Prostate gland (tissue), 2 donors: ENCODE measurements at regions not wholly inside any gene's neighbourhood (a gene's known extent, or its start where the extent isn't known, plus 50 kb on each side); places are given as distances from the start of the nearest gene placed in this dataset.

Source experiments
- POLR2A ChIP-seq: fragments of 450-650 bp; IDR thresholded peaks from one replicate; pipeline ENCODE4 v1.6.1; 2016; ENCODE audit warnings: antibody characterized with exemption, mild to moderate bottlenecking
- TF ChIP-seq, protein P1 (sequence below), 4 experiments: fragments of 200-600 bp in 2 of 4; fragments of 450-650 bp in 2 of 4; sonication (generic) in 2 of 4; IDR thresholded peaks; 1 replicate in 3 of 4; 2 replicates in 1 of 4; pipeline ENCODE4 v1.5.1; 2016 to 2019; ENCODE audit warnings: antibody characterized with exemption in 4 of 4, mild to moderate bottlenecking in 2 of 4, moderate library complexity in 2 of 4

- TF ChIP-seq, protein P1, sequence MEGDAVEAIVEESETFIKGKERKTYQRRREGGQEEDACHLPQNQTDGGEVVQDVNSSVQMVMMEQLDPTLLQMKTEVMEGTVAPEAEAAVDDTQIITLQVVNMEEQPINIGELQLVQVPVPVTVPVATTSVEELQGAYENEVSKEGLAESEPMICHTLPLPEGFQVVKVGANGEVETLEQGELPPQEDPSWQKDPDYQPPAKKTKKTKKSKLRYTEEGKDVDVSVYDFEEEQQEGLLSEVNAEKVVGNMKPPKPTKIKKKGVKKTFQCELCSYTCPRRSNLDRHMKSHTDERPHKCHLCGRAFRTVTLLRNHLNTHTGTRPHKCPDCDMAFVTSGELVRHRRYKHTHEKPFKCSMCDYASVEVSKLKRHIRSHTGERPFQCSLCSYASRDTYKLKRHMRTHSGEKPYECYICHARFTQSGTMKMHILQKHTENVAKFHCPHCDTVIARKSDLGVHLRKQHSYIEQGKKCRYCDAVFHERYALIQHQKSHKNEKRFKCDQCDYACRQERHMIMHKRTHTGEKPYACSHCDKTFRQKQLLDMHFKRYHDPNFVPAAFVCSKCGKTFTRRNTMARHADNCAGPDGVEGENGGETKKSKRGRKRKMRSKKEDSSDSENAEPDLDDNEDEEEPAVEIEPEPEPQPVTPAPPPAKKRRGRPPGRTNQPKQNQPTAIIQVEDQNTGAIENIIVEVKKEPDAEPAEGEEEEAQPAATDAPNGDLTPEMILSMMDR (IDR thresholded peaks at IDR 0.05), result no peak
- TF ChIP-seq POLR2A, result no peak
Observed at GRCh38 chr1:59034925-59035324, 251.1 kb upstream of the JUN start.
